Right ventricle myocardium inferior (tissue), 1 donor: ENCODE measurements at regions not wholly inside any gene's neighbourhood (a gene's known extent, or its start where the extent isn't known, plus 50 kb on each side); places are given as distances from the start of the nearest gene placed in this dataset.

Experiments
- ATAC-seq: fragments of 200-7000 bp; cut with Tn5 transposase; one replicate; pipeline ENCODE4 v1.9.1; 2020; ENCODE audit warnings: mild to moderate bottlenecking, moderate library complexity
- DNase-seq: peaks from one replicate; pipeline ENCODE4 v3.0.0; 2021; ENCODE audit errors: missing footprints
- intact Hi-C: fragments of 100-400 bp; cut with DNase I; formaldehyde crosslinking; loops from one replicate; pipeline ENCODE4 v1.11.0; 2022
- donor health status: DM: no; HTN: yes; CAD: no; lungs with severe emphysema.

DNA sequence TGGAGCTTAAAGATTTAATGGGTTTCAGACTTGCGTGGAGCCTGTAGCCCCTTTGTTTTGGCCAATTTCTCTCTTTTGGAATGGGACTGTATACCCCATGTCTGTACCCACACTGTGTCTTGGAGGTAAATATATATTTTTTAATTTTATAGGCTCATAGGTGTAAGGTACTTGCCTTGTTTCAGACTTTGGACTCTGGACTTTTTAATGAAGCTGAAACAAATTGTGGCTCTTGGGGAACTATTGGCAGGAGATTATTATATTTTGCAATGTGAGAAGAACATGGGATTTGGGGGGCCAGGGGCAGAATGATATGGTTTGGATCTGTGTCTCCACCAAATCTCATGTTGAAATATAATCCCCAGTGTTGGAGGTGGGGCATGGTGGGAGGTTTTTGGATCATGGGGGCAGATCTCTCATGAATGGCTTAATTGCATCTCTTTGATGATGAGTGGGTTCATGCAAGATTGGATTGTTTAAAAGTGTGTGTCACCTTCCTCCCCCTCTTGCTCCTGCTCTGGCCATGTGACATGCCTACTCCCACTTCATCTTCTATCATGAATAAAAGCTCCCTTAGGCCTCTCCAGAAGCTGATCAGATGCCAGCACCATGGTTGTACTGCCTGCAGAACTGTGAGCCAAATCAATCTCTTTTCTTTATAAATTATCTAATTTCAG is 74.1 kb upstream of the ARHGAP20 start:
- ATAC-seq (no peak), DNase-seq (no peak)
- intact Hi-C loops, result no loop called here

DNA sequence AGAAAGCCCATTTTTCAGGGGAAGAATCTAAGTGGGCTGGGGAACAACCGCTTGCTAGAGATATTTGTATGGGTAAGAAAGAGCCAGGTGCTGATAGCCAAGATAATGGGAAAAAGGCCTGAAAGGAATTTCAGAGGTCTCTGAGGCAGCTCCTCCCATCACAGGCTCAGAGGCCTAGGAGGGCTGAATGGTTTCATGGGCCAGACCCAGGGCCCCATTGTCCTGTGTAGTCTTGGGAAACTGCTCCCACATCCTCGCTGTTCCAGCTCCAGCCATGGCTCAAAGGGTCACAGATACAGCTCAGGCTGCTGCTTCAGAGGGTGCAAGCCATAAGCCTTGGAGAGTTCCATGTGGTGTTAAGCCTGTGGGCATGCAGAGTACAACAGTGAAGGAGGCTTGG is 73.2 kb upstream of the ARHGAP20 start:
- intact Hi-C loops, result no loop called here
- DNase-seq, result no peak
- no peak for ATAC-seq

DNA sequence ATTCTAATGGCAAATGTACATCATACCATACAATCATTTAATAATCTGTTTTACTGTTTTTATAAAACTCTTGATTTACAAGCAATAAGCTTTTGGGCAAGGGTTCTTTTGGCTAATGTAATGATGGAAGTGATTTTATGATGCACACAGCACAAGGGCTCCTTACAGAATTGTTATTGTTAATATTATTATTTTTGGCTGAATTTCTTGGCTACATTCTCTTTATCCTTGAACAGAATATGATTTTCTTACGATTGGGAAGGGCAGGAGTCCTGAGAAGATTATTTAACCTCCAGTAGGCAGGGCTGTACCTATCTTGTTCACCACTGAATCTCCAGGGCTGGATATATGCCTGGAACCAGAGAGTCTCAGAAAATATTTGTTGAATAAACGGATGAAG is 70.4 kb upstream of the ARHGAP20 start:
- intact Hi-C loops, result no loop called here
- DNase-seq, result no peak
- no peak for ATAC-seq

DNA sequence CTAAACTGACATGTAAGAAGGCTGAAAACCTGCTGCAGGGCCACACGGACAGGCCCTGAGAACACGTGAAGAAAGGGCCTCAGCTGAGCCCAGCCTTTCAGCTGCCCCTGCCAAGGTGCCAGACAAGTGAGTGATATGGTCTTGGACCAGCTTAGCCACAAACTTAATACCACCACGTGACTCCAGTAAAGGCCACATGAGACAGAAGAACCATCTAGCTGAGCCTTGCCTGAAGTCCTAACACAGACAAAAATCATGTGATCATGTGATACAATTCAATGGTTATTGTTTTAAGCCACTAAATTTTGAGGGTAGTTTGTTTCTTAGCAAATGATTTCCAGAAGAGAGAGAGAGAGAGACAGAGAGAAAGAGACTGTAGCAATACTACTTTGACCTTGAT is 66.9 kb upstream of the ARHGAP20 start:
- no peak for ATAC-seq
- intact Hi-C loops, result no loop called here

DNA sequence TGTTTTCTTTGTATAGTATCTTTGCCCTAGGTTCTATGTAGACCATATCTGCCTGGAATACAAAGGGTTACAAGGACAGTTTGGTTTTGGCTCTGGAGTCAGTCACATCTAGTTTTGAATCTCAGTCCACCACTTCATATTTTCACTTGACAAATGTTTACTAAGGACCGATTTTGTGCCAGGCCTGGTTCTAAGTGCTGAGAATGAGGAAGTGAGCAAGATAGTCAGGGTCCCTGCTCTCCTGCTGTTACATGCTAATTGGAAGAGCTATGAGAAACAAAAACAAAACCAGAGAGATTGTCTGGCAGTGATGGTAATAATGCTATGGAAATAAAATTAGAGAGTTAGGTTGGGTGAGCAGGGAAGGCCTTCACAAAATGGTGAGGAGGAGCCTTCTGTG is 66.1 kb upstream of the ARHGAP20 start:
- no peak for ATAC-seq

More for the DNA sequence above, 66.9 kb upstream of the ARHGAP20 start:
- DNase-seq, result no peak

DNA sequence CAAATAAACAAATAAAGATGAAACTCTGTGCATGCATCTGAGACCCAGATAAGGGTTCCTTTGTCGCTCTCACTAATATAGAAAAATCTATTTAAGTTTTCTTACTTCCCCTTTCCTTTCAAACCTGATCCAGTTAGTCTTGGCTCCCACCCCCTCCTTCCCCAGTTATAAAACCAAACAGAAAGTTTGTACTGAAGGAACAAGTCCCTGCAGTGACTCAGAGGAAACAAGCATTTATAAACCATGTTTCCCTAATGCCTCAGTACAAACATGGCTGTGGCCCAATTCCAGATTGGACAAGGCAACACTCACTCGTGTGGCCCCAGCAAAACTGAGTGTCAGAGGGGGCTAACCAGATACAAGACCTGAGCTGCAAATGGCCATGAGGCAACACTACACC is 65.5 kb upstream of the ARHGAP20 start:
- no peak for ATAC-seq
- intact Hi-C loops, result no loop called here
- no peak for DNase-seq

More for the DNA sequence above, 66.1 kb upstream of the ARHGAP20 start:
- DNase-seq, result no peak
- intact Hi-C loops, result no loop called here

DNA sequence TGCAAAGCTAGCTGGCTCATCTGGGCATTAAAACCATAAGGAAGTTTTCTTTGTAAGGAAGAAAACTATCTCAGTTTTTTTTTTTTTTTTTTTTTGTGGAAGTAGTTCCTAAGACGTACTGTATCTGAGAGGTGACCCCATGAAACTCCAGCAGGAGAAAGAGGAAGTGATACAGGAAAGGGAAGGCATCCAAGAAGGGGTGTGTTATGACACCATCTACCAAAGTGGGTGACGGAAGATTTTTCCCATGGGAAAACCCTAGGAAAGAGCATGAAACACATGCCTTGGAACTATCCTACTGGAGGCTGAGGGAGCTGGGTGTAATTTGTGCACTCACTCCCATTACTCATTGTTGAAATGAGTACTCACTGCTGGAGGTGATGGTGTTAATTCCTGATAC is 63.8 kb upstream of the ARHGAP20 start:
- DNase-seq, result no peak
- intact Hi-C loops, result no loop called here
- no peak for ATAC-seq

DNA sequence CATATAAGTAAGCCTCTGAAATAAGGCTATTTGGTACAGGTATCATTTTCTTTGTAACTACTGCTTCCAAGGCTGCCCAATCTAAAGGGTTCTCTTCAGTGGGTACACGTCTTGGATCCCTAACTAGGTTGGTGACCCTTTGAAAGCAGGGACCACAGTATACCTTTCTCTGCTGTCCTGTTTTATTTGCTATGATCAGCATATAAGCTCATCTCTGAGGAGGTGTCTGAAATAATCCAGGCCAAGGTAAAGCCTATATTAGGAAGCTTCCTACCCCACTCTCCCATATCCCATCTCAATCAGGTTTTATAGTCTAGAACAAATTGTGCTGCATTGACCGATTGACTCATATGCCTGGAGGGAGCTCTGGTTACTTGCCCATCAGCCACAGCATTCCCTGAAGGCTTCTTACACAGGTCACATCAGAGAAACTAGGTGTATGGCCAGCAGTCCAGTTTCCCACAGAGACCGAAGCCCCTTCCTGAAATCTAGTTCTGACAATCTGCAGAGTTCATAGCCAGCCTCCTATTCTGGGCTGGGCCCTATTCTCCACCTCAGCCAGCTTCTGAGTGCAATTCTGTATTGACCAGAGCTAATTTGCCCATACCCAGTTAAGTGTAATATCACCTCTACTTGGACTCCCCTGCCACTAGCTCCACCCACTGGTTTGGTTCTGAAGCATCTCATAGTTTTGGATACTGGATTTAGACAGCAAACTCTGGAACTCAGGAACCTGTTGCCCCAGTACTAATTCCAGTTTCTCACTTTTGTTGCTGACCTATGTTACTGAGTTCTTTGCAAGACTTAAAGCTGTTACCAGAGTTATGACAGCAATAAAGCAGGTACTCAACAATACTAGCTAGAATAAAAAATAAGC is 62.1 kb upstream of the ARHGAP20 start:
- ATAC-seq (no peak), DNase-seq (no peak)
- intact Hi-C loops, result no loop called here

DNA sequence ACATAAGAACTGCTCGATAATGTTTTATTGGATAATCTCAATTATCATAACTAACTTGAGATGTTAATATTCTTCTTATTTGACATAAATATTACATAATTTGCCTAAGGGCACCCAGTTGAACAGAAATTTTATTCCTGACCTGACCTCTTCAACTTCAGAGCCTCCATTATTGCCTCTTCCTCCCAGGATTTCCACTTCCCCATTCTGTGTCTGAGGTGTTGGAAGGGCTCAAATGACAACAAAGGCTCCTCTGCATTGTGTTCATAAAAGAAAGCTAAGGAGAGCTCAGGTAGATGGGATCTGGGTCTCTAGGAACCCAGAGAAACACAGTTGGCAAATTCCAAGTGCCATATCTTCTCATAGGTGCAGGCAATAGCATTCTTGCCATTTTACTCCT is 61.2 kb upstream of the ARHGAP20 start:
- intact Hi-C loops, result no loop called here
- no peak for DNase-seq

DNA sequence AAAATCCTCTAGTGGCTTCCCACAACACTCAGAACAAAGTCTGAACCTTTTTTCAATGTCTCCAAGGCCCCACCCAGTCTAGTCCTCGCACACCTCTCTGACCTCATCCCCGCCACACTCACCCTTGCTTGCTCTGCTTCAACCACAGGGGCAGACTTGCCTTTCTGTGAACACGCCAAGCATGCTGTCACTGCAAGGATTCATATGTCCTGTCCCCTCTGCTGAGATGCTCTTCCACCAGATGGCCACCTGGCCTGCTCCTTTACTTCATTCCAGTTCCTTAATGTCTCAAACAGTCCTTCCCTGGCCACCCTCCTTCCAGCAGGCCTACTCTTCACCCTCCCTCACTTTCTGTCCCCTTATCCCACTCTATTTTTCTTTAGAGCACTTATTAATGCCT is 60.6 kb upstream of the ARHGAP20 start:
- intact Hi-C loops, result no loop called here
- no peak for ATAC-seq
- no peak for DNase-seq

More for the DNA sequence above, 61.2 kb upstream of the ARHGAP20 start:
- no peak for ATAC-seq

DNA sequence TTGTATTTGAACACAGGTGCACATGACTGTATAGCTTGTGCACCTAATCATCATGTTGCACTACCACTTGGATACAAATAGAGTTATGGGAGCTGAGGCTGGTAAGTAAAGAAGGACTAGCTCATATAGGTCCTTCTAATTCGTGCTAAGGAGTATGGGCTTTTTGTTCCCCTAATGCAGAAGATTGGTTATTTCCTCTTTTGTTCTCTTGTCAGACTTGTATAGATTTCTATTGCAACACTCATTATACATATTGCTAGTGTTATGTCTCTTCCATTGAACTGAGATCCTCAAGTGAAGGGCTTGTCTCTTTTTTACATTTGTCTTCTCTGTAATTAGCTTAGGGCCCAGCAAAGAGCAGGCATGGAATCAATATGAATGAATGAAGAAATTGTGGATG is 54.1 kb upstream of the ARHGAP20 start:
- intact Hi-C loops, result no loop called here
- no peak for DNase-seq
- no peak for ATAC-seq

DNA sequence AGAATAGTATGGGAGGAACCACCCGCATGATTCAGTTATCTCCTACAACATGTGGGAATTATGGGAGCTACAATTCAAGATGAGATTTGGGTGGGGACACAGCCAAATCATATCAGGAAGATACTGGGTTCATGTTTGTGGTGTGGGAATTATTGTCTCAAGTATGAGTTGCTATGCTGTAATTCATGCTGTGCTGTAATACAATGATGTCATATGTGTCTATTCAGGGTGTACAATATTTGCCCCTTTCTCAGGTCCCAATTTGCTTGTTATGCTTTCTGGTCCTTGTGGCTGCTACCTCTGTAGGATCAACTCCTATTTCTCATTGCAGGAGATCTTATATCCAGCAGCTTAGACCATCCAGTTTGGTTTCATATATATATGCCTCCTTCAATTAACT is 52.2 kb upstream of the ARHGAP20 start:
- intact Hi-C loops, result no loop called here
- DNase-seq, result no peak
- no peak for ATAC-seq

DNA sequence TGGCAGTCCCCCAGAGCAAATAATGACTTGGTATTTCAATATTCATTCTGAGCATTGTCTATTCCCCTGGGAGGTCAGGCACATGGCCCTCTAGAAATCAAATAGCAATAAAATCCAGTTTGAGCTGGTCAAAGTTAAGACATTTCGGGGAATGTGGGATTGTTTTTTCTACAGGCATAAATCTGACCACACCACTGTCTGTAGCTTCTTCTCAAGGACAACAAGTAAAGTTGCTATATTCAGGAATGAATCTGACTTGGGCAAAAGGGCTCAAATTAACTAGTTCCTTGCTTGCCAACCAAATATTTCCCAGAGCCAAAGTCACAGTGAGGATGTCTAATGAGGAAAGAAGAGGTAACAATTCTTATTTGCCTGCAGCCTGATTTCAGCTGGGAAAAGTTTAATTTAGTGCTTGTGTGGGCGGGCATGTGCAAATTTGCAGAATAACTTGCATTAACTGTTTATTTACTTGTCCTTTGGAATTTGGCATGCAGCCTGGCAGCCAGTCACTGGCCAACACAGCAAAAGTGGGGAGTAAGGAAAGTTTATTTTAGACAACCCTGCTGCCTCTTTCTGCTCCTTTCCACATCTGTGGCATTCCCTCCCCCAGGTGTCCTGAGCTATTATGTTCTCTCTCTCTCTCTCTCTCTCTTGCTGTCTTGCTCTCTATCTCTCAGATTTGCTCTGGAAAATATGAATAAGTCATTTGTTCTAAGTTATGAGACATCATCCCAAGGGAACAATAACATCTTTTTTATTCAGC is 51.2 kb upstream of the ARHGAP20 start:
- no peak for ATAC-seq
- intact Hi-C loops, result no loop called here
- no peak for DNase-seq

DNA sequence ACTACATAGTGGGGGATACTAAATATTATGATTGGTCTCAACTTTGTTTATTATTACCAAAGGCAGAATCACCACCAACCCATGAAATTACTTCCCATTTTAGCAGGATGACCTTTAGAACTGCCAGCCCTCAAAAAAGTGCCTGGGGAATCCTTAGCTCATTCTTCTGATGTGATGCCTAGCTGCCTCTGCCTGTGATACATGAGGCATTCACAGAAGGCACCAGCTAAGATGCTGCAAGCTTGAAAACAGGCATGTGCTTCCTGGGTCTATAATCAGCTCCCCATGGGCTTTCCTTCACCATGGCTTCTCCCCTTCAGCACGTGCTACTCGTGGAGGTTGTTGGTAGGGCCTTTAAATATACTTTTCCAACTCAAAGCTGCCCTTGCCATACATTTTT is 50.4 kb upstream of the ARHGAP20 start:
- ATAC-seq (no peak), DNase-seq (no peak)
- intact Hi-C loops, result no loop called here
